Progenitor cell of endocrine pancreas (in vitro differentiated cells): ENCODE measurements at regions not wholly inside any gene's neighbourhood (a gene's known extent, or its start where the extent isn't known, plus 50 kb on each side); places are given as distances from the start of the nearest gene placed in this dataset.

ENCODE experiments used
- DNase-seq: peaks from one replicate; pipeline ENCODE4 v3.0.0; 2021; ENCODE audit warnings: low spot score; ENCODE audit not compliant: unreplicated experiment
- H3K27ac Mint-ChIP-seq: 2 replicates; pipeline ENCODE4 v1.8.0; 2021; ENCODE audit warnings: mild to moderate bottlenecking, moderate library complexity, mixed read lengths
- H3K27me3 Mint-ChIP-seq: 2 replicates; pipeline ENCODE4 v1.8.0; 2021; ENCODE audit warnings: mixed read lengths
- H3K36me3 Mint-ChIP-seq: 2 replicates; pipeline ENCODE4 v1.8.0; 2022; ENCODE audit warnings: mixed read lengths; ENCODE audit not compliant: insufficient read depth
- H3K4me1 Mint-ChIP-seq: 2 replicates; pipeline ENCODE4 v1.8.0; 2021; ENCODE audit warnings: low read depth, mixed read lengths
- H3K4me3 Mint-ChIP-seq: 2 replicates; pipeline ENCODE4 v1.8.0; 2021; ENCODE audit warnings: low read depth, mild to moderate bottlenecking, moderate library complexity, mixed read lengths
- H3K9me3 Mint-ChIP-seq: 2 replicates; pipeline ENCODE4 v1.8.0; 2021; ENCODE audit warnings: low read depth, mixed read lengths
- CTCF ChIP-seq: fragments of 200-600 bp; sonication (generic); IDR thresholded peaks from one replicate; pipeline ENCODE4 v1.5.0; 2021; ENCODE audit warnings: antibody characterized with exemption, mild to moderate bottlenecking; ENCODE audit not compliant: unreplicated experiment

DNA sequence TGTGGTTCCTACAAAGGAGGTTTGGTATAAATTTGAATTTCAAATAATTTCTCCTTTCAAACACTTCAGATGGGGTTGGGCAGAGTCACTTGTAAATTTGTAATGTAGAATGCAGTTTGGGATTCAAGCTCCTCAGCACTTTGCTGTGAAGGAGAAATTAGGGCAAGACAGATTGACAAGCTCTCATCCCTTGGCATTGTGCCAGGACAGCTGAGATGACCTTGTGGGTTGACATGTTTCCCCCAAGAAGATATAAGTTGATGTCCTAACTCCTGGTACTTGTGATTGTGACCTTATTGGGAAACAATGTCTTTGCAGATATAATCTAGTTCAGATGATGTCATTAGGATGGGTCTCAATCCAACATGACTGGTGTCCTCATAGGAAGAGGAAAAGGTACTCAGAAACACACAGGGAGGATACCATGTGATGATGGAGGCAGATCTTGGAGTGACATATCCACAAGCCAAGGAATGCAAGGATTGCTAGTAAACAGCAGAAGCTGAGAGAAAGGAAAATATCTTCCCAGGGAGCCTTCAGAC is 408.3 kb downstream of the MED10 start:
- Mint-ChIP-seq H3K27ac (no peak overlapping the region), H3K36me3 (no peaks in the 10 kb centered on the region), H3K9me3 (peaks cover under 1% of the 10 kb centered on the region), H3K27me3 (peaks cover 14% of the 10 kb centered on the region), H3K4me1 (no peaks in the 10 kb centered on the region), H3K4me3 (no peak overlapping the region)
- no peak for TF ChIP-seq CTCF
- no peak for DNase-seq

- peaks cover 6% of the 10 kb centered on the region for H3K9me3 Mint-ChIP-seq
- H3K27ac Mint-ChIP-seq: no peak overlapping the region
- no peaks in the 10 kb centered on the region for H3K36me3 Mint-ChIP-seq
- no peaks in the 10 kb centered on the region for H3K4me1 Mint-ChIP-seq
- no peak for DNase-seq
- H3K27me3 Mint-ChIP-seq: peaks cover 10% of the 10 kb centered on the region
- no peak for TF ChIP-seq CTCF
- H3K4me3 Mint-ChIP-seq: no peak overlapping the region
These were observed 409.4 kb downstream of the MED10 start for GRCh38 chr5:5968981-5969380.

DNA sequence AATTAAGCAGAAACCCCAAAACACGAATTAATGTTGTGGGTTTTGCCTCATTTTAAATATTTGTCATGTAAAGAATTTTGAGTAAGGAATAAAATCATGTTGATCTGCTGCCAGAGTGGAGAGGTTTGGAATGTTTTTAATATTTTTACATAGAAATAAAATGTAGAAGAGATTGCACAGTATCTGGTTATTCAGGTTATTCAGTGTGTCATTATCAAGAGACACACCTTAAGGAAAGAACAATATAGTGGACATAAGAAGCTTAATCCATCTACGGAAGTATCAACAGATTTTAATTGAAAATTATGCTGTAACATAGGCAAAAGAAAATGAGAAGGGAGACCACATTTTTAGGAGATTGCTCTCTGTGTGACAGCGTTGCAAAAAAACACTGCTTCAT is 410.4 kb downstream of the MED10 start:
- Mint-ChIP-seq H3K36me3 (no peaks in the 10 kb centered on the region), H3K4me1 (no peaks in the 10 kb centered on the region), H3K9me3 (peaks cover 9% of the 10 kb centered on the region), H3K27ac (no peak overlapping the region), H3K27me3 (peaks cover 10% of the 10 kb centered on the region), H3K4me3 (no peak overlapping the region)
- TF ChIP-seq CTCF: no peak
- no peak for DNase-seq

- Mint-ChIP-seq H3K27ac (no peak overlapping the region), H3K36me3 (no peaks in the 10 kb centered on the region), H3K4me1 (no peaks in the 10 kb centered on the region), H3K27me3 (peaks cover 10% of the 10 kb centered on the region), H3K9me3 (peaks cover 9% of the 10 kb centered on the region), H3K4me3 (no peak overlapping the region)
- no peak for TF ChIP-seq CTCF
- DNase-seq: no peak
These were observed 411.0 kb downstream of the MED10 start for GRCh38 chr5:5967373-5967772.

DNA sequence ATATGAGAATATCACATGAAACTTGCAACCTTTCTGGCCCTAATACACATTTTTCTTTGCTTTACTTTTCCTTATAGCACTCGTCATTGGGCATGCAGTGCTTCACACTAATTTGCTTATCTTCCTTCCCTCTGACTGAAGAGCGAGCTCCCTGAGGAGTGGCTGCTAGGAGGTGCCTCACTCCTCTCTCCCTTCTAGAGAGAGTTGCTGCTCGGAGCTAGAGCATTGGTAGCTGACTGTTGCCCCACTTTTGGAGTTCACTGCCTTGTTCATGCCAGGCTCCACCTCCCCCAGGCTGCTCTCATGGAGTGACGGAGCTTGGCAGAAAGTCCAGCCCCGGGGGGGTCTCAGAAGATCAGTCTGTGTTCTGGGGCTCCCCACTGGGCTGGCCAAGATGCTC is 413.2 kb downstream of the MED10 start:
- no peaks in the 10 kb centered on the region for H3K36me3 Mint-ChIP-seq
- peaks cover 12% of the 10 kb centered on the region for H3K9me3 Mint-ChIP-seq
- TF ChIP-seq CTCF: no peak
- no peak overlapping the region for H3K27ac Mint-ChIP-seq
- H3K4me1 Mint-ChIP-seq: no peaks in the 10 kb centered on the region
- no peak for DNase-seq
- peaks cover 6% of the 10 kb centered on the region for H3K27me3 Mint-ChIP-seq
- no peak overlapping the region for H3K4me3 Mint-ChIP-seq
